DOHH2 (cell line): ENCODE measurements at regions not wholly inside any gene's neighbourhood (a gene's known extent, or its start where the extent isn't known, plus 50 kb on each side); places are given as distances from the start of the nearest gene placed in this dataset.

Experiments
- H3F3A ChIP-seq: fragments of 200-600 bp; sonication (generic), shearing (Covaris generic); 2 replicates; pipeline ENCODE4 v1.6.0; 2016; ENCODE audit warnings: antibody characterized with exemption, mild to moderate bottlenecking; ENCODE audit not compliant: control insufficient read depth, insufficient read depth
- H3K27ac ChIP-seq: fragments of 200-600 bp; sonication (generic); 2 replicates; pipeline ENCODE4 v1.5.1; 2014; ENCODE audit warnings: low read depth, mild to moderate bottlenecking, low read length, moderate library complexity
- H3K27me3 ChIP-seq: fragments of 200-600 bp; sonication (generic); 2 replicates; pipeline ENCODE4 v1.6.1; 2014; ENCODE audit warnings: mild to moderate bottlenecking, low read length, mixed read lengths; ENCODE audit not compliant: control insufficient read depth
- H3K36me3 ChIP-seq: fragments of 200-600 bp; sonication (generic); 2 replicates; pipeline ENCODE4 v1.6.1; 2014; ENCODE audit warnings: mild to moderate bottlenecking, low read length, moderate library complexity, mixed read lengths; ENCODE audit not compliant: control insufficient read depth
- H3K4me1 ChIP-seq: fragments of 200-600 bp; sonication (generic); 2 replicates; pipeline ENCODE4 v1.6.1; 2014; ENCODE audit warnings: mild to moderate bottlenecking, low read length, mixed read lengths; ENCODE audit not compliant: control insufficient read depth
- H3K4me2 ChIP-seq: fragments of 200-600 bp; sonication (generic); 2 replicates; pipeline ENCODE4 v1.6.0; 2014; ENCODE audit warnings: mild to moderate bottlenecking, low read length, moderate library complexity
- H3K4me3 ChIP-seq: fragments of 200-600 bp; sonication (generic); 2 replicates; pipeline ENCODE4 v1.5.1; 2014; ENCODE audit warnings: mild to moderate bottlenecking, low read length, mixed read lengths
- H3K79me2 ChIP-seq: fragments of 200-600 bp; sonication (generic); 2 replicates; pipeline ENCODE4 v1.6.1; 2014; ENCODE audit warnings: mild to moderate bottlenecking, low read length, mixed read lengths; ENCODE audit not compliant: control insufficient read depth
- H3K9me2 ChIP-seq: fragments of 200-600 bp; sonication (generic); replicated peaks from 2 replicates; pipeline ENCODE4 v1.6.1; 2014; ENCODE audit warnings: mild to moderate bottlenecking, low read length, mixed read lengths; ENCODE audit not compliant: control insufficient read depth
- H3K9me3 ChIP-seq: fragments of 200-600 bp; sonication (generic); 2 replicates; pipeline ENCODE4 v1.6.1; 2014; ENCODE audit warnings: antibody characterized with exemption, low read length, mixed read lengths; ENCODE audit not compliant: control insufficient read depth, insufficient read depth
- H4K20me1 ChIP-seq: fragments of 200-600 bp; sonication (generic); 2 replicates; pipeline ENCODE4 v1.6.0; 2014; ENCODE audit warnings: low read depth, mild to moderate bottlenecking, antibody characterized with exemption, low read length, moderate library complexity; ENCODE audit not compliant: control insufficient read depth, insufficient read depth
- EZH2phosphoT487 ChIP-seq: fragments of 200-600 bp; sonication (generic); IDR thresholded peaks from 2 replicates; pipeline ENCODE4 v1.6.1; 2017; ENCODE audit warnings: borderline replicate concordance, mild to moderate bottlenecking, antibody characterized with exemption, low read length, moderate library complexity, mixed read lengths
- TF ChIP-seq, protein P1 (sequence below): fragments of 200-600 bp; sonication (generic); IDR thresholded peaks from one replicate; pipeline ENCODE4 v1.5.1; 2014; ENCODE audit warnings: antibody characterized with exemption, mild to moderate bottlenecking, low read depth, low read length; ENCODE audit not compliant: poor library complexity, severe bottlenecking

DNA sequence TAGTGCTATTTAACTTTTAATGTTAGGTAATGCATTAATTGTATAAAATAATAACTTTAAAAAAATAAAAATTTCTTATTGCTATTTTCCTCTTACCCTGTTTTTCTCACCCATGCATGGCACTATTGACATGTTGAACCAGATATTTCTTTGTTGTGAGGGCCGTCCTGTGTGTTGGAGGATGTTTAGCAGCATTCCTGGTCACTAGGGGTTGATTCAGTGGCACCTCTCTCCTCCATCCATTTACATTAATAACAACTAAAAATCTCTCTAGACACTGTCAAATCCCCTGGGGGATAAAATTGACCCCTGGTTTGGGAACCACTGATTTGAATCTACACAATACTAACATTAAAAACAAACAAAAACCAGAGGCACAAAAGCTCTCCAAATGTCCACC is 147.5 kb upstream of the MIS18BP1 start:
- no peak for TF ChIP-seq EZH2phosphoT487
- TF ChIP-seq, protein P1, sequence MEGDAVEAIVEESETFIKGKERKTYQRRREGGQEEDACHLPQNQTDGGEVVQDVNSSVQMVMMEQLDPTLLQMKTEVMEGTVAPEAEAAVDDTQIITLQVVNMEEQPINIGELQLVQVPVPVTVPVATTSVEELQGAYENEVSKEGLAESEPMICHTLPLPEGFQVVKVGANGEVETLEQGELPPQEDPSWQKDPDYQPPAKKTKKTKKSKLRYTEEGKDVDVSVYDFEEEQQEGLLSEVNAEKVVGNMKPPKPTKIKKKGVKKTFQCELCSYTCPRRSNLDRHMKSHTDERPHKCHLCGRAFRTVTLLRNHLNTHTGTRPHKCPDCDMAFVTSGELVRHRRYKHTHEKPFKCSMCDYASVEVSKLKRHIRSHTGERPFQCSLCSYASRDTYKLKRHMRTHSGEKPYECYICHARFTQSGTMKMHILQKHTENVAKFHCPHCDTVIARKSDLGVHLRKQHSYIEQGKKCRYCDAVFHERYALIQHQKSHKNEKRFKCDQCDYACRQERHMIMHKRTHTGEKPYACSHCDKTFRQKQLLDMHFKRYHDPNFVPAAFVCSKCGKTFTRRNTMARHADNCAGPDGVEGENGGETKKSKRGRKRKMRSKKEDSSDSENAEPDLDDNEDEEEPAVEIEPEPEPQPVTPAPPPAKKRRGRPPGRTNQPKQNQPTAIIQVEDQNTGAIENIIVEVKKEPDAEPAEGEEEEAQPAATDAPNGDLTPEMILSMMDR: no peak

DNA sequence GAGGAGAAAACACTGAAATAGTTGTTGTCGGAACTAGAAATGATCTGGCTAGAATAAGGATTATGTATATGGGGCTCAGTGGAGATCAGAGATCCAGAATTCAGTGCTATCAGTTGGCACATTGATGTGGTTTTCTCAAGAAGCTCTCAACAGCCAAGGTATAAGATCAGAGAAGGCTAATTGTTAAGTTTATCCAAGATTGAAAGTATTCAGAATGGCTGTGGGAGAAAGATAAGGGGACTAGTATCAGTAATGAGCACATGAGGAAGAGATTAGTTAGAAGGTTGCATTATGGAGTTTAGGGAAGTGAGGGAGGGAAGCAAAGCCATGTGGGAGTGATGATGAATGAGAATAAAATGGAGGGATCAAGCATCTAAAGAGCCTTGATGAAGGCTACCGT is 128.1 kb upstream of the MIS18BP1 start:
- Histone ChIP-seq H3K4me1 (no peaks in the 10 kb centered on the region), H3K27me3 (no peaks in the 10 kb centered on the region), H3K79me2 (no peaks in the 10 kb centered on the region), H3K4me3 (no peak overlapping the region), H3K9me3 (no peaks in the 10 kb centered on the region), H3K4me2 (no peak overlapping the region), H3K36me3 (no peaks in the 10 kb centered on the region), H3K9me2 (no peaks in the 10 kb centered on the region), H4K20me1 (no peaks in the 10 kb centered on the region), H3K27ac (no peak overlapping the region), H3F3A (no peaks in the 10 kb centered on the region)
- TF ChIP-seq EZH2phosphoT487: no peak
- TF ChIP-seq, protein P1: no peak

More for the DNA sequence above, 147.5 kb upstream of the MIS18BP1 start:
- Histone ChIP-seq H3K27ac (no peak overlapping the region), H3K4me3 (no peak overlapping the region), H3K4me1 (no peaks in the 10 kb centered on the region), H4K20me1 (no peaks in the 10 kb centered on the region), H3K27me3 (no peaks in the 10 kb centered on the region), H3K9me2 (no peaks in the 10 kb centered on the region), H3K9me3 (no peaks in the 10 kb centered on the region), H3F3A (no peaks in the 10 kb centered on the region), H3K79me2 (no peaks in the 10 kb centered on the region), H3K4me2 (no peak overlapping the region), H3K36me3 (no peaks in the 10 kb centered on the region)

DNA sequence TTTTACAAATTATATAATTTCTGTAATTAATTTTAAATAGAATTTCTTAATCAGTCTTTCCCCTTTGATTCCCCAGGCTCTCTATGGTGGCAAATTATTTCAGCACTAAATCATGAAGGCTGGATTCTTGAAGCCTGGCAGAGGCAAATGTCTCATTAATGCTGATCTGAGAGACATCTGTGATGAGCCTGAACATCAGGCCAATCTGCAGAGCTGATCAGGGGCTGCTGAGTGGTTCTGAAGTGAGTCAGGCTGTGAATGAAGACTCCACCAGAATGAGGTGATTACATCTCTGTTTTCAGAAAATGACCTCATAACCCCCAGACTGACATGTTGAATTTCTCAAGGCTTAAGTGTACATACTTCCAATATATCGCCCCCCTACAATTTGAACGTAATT is 124.2 kb upstream of the MIS18BP1 start:
- no peaks in the 10 kb centered on the region for H3K9me2 ChIP-seq
- no peaks in the 10 kb centered on the region for H3K36me3 ChIP-seq
- H4K20me1 ChIP-seq: no peaks in the 10 kb centered on the region
- no peaks in the 10 kb centered on the region for H3K4me1 ChIP-seq
- no peaks in the 10 kb centered on the region for H3K79me2 ChIP-seq
- TF ChIP-seq, protein P1: no peak
- TF ChIP-seq EZH2phosphoT487: no peak
- H3F3A ChIP-seq: no peaks in the 10 kb centered on the region
- no peaks in the 10 kb centered on the region for H3K9me3 ChIP-seq
- H3K27ac ChIP-seq: no peak overlapping the region
- no peak overlapping the region for H3K4me3 ChIP-seq
- no peaks in the 10 kb centered on the region for H3K27me3 ChIP-seq
- no peak overlapping the region for H3K4me2 ChIP-seq

DNA sequence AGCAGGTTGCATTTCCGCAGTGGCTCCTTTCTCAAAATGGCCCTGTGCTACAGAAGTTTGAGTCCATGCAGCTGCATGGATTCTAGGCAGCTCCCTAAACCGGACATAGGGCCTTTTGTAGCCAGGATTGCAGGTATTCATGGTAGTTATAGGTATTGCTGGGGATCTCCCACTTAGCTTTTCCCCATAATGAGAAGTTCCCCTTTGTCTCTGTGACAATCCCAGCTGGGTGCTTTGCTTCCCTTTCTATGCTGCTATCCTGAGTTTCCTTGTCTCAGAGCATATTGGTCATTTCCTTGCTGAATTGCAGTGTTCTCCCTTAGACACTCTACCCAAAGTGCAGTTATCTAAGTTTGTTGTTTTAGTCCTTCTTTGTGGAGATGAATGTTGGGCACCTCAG is 120.9 kb upstream of the MIS18BP1 start:
- no peak overlapping the region for H3K27ac ChIP-seq
- TF ChIP-seq, protein P1: no peak
- TF ChIP-seq EZH2phosphoT487: no peak
- H3F3A ChIP-seq: no peaks in the 10 kb centered on the region

More for the DNA sequence above, 120.9 kb upstream of the MIS18BP1 start:
- no peaks in the 10 kb centered on the region for H3K79me2 ChIP-seq
- no peaks in the 10 kb centered on the region for H3K9me3 ChIP-seq
- no peak overlapping the region for H3K4me2 ChIP-seq
- no peaks in the 10 kb centered on the region for H3K9me2 ChIP-seq
- H3K4me1 ChIP-seq: no peaks in the 10 kb centered on the region
- H3K36me3 ChIP-seq: no peaks in the 10 kb centered on the region
- no peaks in the 10 kb centered on the region for H4K20me1 ChIP-seq
- no peak overlapping the region for H3K4me3 ChIP-seq
- H3K27me3 ChIP-seq: no peaks in the 10 kb centered on the region
